ENCODE measurements at regions not wholly inside any gene's neighbourhood (a gene's known extent, or its start where the extent isn't known, plus 50 kb on each side); places are given as distances from the start of the nearest gene placed in this dataset.
"Not testable (repeated sequence)": the region's sequence is repeated elsewhere in the genome, so short reads cannot be mapped to it uniquely, and the experiment has no call there.

GRCh38 chr7:55743454-55743717 lies 119.2 kb downstream of the SEPTIN14 start:
- H3K4me2 ChIP-seq (ENCODE audit: extremely low read depth, insufficient read depth, low read length); H3K79me2 ChIP-seq (ENCODE audit: control insufficient read depth, insufficient read depth, low read length); H3K9ac ChIP-seq (ENCODE audit: insufficient read depth, low read length); H3K4me1 ChIP-seq (ENCODE audit: control insufficient read depth, extremely low read depth, insufficient read depth, low read length); H3K27me3 ChIP-seq (ENCODE audit: control insufficient read depth, insufficient read depth, low read length); H2AFZ ChIP-seq (ENCODE audit: low read length); DNase-seq (ENCODE audit: low read depth in 2 of 2); H3K4me3 ChIP-seq (replicated peaks in 1 of 4; ENCODE audit: control extremely low read depth in 1 of 4, insufficient read depth in 1 of 4, low read depth in 3 of 4, low read length in 4 of 4); H3K9me3 ChIP-seq (ENCODE audit: control insufficient read depth, insufficient read depth, low read depth, low read length); H3K36me3 ChIP-seq (ENCODE audit: control insufficient read depth, insufficient read depth, low read length); H4K20me1 ChIP-seq (ENCODE audit: control insufficient read depth, extremely low read depth, insufficient read depth, low read length); H3K27ac ChIP-seq (ENCODE audit: insufficient read depth, low read length): not testable (repeated sequence)

DNA sequence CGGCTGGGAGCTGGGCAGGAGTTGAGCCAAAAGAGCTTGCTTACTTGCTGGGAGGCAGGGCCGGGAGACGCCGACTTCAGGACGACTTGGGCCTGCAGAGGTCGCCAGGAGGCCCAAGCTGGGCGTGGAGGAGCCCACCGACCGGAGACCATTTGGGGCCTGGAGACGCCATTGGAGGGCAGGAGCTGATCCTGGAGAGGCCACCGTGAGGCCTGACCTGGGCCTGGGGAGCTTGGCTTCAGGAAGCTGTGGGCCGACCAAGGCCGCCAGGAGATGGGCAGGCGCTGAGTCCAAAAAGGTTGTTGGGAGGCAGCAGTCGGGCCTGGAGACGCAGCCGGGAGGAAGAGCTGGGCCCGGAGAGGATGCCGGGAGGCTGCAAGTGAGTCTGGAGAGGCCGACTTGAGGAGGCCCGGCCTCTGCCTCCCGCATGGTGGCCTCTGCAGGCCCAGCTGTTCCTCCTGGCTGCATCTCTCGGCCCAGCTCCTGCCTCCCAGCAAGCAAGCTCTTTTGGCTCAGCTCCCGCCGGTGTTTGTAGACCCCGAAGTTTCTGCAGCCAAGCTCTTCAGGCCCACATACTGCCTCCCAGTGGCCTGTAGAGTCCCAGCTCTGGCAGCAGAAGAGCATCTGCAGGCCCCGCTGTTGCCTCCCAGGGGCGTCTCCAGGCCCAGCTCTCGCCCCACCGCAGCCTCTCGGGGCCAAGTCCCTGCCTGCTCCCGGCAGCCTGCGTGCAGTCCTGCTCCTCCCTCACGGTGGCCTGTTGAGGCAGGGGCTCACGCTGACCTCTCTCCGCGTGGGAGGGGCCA lies 119.7 kb downstream of the SEPTIN14 start:
- not testable (repeated sequence) for H3K9me3 ChIP-seq (ENCODE audit: control insufficient read depth, insufficient read depth, low read depth, low read length); H3K4me2 ChIP-seq (ENCODE audit: extremely low read depth, insufficient read depth, low read length); H3K36me3 ChIP-seq (ENCODE audit: control insufficient read depth, insufficient read depth, low read length); H3K4me1 ChIP-seq (ENCODE audit: control insufficient read depth, extremely low read depth, insufficient read depth, low read length); H3K27ac ChIP-seq (ENCODE audit: insufficient read depth, low read length); DNase-seq (ENCODE audit: low read depth in 2 of 2); H3K27me3 ChIP-seq (ENCODE audit: control insufficient read depth, insufficient read depth, low read length); H4K20me1 ChIP-seq (ENCODE audit: control insufficient read depth, extremely low read depth, insufficient read depth, low read length); H3K79me2 ChIP-seq (ENCODE audit: control insufficient read depth, insufficient read depth, low read length); H3K9ac ChIP-seq (ENCODE audit: insufficient read depth, low read length); H3K4me3 ChIP-seq (replicated peaks in 1 of 4; ENCODE audit: control extremely low read depth in 1 of 4, insufficient read depth in 1 of 4, low read depth in 3 of 4, low read length in 4 of 4); H2AFZ ChIP-seq (ENCODE audit: low read length)

- not testable (repeated sequence) for H2AFZ ChIP-seq (ENCODE audit: low read length); H3K9ac ChIP-seq (ENCODE audit: insufficient read depth, low read length); H4K20me1 ChIP-seq (ENCODE audit: control insufficient read depth, extremely low read depth, insufficient read depth, low read length); H3K27me3 ChIP-seq (ENCODE audit: control insufficient read depth, insufficient read depth, low read length); H3K9me3 ChIP-seq (ENCODE audit: control insufficient read depth, insufficient read depth, low read depth, low read length); DNase-seq (ENCODE audit: low read depth in 2 of 2); H3K4me2 ChIP-seq (ENCODE audit: extremely low read depth, insufficient read depth, low read length); H3K27ac ChIP-seq (ENCODE audit: insufficient read depth, low read length); H3K4me3 ChIP-seq (replicated peaks in 1 of 4; ENCODE audit: control extremely low read depth in 1 of 4, insufficient read depth in 1 of 4, low read depth in 3 of 4, low read length in 4 of 4); H3K79me2 ChIP-seq (ENCODE audit: control insufficient read depth, insufficient read depth, low read length); H3K36me3 ChIP-seq (ENCODE audit: control insufficient read depth, insufficient read depth, low read length); H3K4me1 ChIP-seq (ENCODE audit: control insufficient read depth, extremely low read depth, insufficient read depth, low read length)
Observed at GRCh38 chr7:55741721-55742631, 120.6 kb downstream of the SEPTIN14 start.

DNA sequence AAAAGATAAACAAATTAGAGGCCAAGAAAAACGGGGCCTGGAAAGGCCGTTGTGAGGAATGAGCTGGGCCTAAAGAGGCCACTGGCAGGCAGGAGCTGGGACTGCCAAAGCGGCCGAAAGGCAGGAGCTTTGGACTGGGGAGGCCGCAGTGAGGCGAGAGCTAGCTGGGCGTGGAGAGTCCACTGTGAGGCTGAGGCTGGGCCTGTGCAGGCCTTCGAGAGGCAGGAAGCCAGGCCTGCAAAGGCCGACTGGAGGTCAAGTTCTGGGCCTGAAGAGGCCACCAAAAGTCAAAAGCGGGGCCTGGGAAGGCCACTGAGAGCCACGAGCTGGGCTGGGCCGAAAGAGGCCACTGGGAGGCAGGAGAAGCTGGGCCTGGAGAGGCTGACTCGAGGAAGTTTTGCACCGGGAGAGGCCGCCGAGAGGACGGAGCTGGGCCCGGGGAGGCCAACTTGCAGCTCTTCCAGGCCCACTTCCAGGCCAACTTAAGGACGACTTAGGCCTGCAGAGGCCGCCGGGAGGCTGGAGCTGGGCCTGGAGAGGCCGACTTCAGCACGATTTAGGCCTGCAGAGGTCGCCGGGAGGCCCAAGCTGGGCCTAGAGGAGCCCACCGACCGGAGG lies 121.8 kb downstream of the SEPTIN14 start:
- not testable (repeated sequence) for H4K20me1 ChIP-seq (ENCODE audit: control insufficient read depth, extremely low read depth, insufficient read depth, low read length); H3K9me3 ChIP-seq (ENCODE audit: control insufficient read depth, insufficient read depth, low read depth, low read length); H3K79me2 ChIP-seq (ENCODE audit: control insufficient read depth, insufficient read depth, low read length); DNase-seq (ENCODE audit: low read depth in 2 of 2); H3K4me1 ChIP-seq (ENCODE audit: control insufficient read depth, extremely low read depth, insufficient read depth, low read length); H2AFZ ChIP-seq (ENCODE audit: low read length); H3K4me3 ChIP-seq (replicated peaks in 1 of 4; ENCODE audit: control extremely low read depth in 1 of 4, insufficient read depth in 1 of 4, low read depth in 3 of 4, low read length in 4 of 4); H3K9ac ChIP-seq (ENCODE audit: insufficient read depth, low read length); H3K4me2 ChIP-seq (ENCODE audit: extremely low read depth, insufficient read depth, low read length); H3K36me3 ChIP-seq (ENCODE audit: control insufficient read depth, insufficient read depth, low read length); H3K27me3 ChIP-seq (ENCODE audit: control insufficient read depth, insufficient read depth, low read length); H3K27ac ChIP-seq (ENCODE audit: insufficient read depth, low read length)

GRCh38 chr7:55740053-55740452 lies 122.5 kb downstream of the SEPTIN14 start:
- H3K27ac ChIP-seq (ENCODE audit: insufficient read depth, low read length); H3K9ac ChIP-seq (ENCODE audit: insufficient read depth, low read length); H2AFZ ChIP-seq (ENCODE audit: low read length); H3K4me3 ChIP-seq (replicated peaks in 1 of 4; ENCODE audit: control extremely low read depth in 1 of 4, insufficient read depth in 1 of 4, low read depth in 3 of 4, low read length in 4 of 4); H3K27me3 ChIP-seq (ENCODE audit: control insufficient read depth, insufficient read depth, low read length); H3K79me2 ChIP-seq (ENCODE audit: control insufficient read depth, insufficient read depth, low read length); DNase-seq (ENCODE audit: low read depth in 2 of 2); H3K4me1 ChIP-seq (ENCODE audit: control insufficient read depth, extremely low read depth, insufficient read depth, low read length); H3K36me3 ChIP-seq (ENCODE audit: control insufficient read depth, insufficient read depth, low read length); H4K20me1 ChIP-seq (ENCODE audit: control insufficient read depth, extremely low read depth, insufficient read depth, low read length); H3K9me3 ChIP-seq (ENCODE audit: control insufficient read depth, insufficient read depth, low read depth, low read length); H3K4me2 ChIP-seq (ENCODE audit: extremely low read depth, insufficient read depth, low read length): not testable (repeated sequence)

DNA sequence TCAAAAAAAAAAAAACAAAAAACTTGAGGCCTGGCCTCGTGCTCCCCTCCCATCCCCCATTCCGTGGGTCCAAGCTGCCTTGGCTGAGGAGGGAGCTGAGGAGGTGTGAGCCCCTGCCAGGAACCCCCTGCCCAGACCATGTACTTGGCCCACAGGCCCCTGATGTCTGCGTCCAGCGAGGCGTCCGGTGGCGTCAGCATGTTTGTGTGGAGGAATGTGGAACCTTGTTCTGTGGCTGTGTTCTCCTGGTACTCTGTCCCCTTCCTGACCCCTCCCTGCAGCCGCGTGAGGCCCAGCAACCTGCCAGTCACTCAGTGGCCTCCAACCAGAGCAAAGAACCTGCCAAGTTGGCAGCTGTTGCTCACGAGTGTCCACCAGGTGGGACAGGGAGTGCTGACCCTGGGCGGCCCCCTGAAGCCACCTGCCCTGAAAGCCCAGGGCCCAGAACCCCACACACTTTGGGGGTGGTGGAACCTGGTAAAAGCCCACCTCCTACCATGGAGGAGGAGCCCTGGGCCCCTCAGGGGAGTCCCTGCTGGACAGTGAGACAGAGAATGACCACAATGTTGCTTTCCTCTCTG lies 125.8 kb downstream of the SEPTIN14 start:
- H3K4me3 ChIP-seq (replicated peaks in 1 of 4; ENCODE audit: control extremely low read depth in 1 of 4, insufficient read depth in 1 of 4, low read depth in 3 of 4, low read length in 4 of 4); H3K36me3 ChIP-seq (ENCODE audit: control insufficient read depth, insufficient read depth, low read length); DNase-seq (ENCODE audit: low read depth in 2 of 2); H3K9ac ChIP-seq (ENCODE audit: insufficient read depth, low read length); H3K79me2 ChIP-seq (ENCODE audit: control insufficient read depth, insufficient read depth, low read length); H4K20me1 ChIP-seq (ENCODE audit: control insufficient read depth, extremely low read depth, insufficient read depth, low read length); H3K4me2 ChIP-seq (ENCODE audit: extremely low read depth, insufficient read depth, low read length); H3K27ac ChIP-seq (ENCODE audit: insufficient read depth, low read length); H2AFZ ChIP-seq (ENCODE audit: low read length); H3K9me3 ChIP-seq (ENCODE audit: control insufficient read depth, insufficient read depth, low read depth, low read length); H3K4me1 ChIP-seq (ENCODE audit: control insufficient read depth, extremely low read depth, insufficient read depth, low read length); H3K27me3 ChIP-seq (ENCODE audit: control insufficient read depth, insufficient read depth, low read length): not testable (repeated sequence)

Measured in fibroblast of lung (primary cell).